Vagina (tissue), 2 donors: ENCODE measurements at regions not wholly inside any gene's neighbourhood (a gene's known extent, or its start where the extent isn't known, plus 50 kb on each side); places are given as distances from the start of the nearest gene placed in this dataset.

ENCODE experiments used
- CTCF ChIP-seq, 3 experiments: fragments of 450-650 bp in 2 of 3; fragments of 200-600 bp in 1 of 3; sonication (generic) in 1 of 3; IDR thresholded peaks; one replicate each; pipeline ENCODE4 v1.5.1; 2017 to 2019; ENCODE audit warnings: antibody characterized with exemption in 3 of 3, mild to moderate bottlenecking in 2 of 3, moderate library complexity in 2 of 3
- POLR2A ChIP-seq, 2 donors: fragments of 450-650 bp; IDR thresholded peaks; one replicate each; pipeline ENCODE4 v1.6.1; 2017; ENCODE audit warnings: antibody characterized with exemption in 2 of 2, mild to moderate bottlenecking in 2 of 2, moderate library complexity in 2 of 2

GRCh38 chr1:65039066-65039465 is 72.7 kb upstream of the JAK1 start:
- TF ChIP-seq CTCF (IDR thresholded peaks at IDR 0.05) (no peak), POLR2A (IDR thresholded peaks at IDR 0.05) (no peak)
